Naive thymus-derived CD4-positive, alpha-beta T cell (primary cell): ENCODE measurements at regions not wholly inside any gene's neighbourhood (a gene's known extent, or its start where the extent isn't known, plus 50 kb on each side); places are given as distances from the start of the nearest gene placed in this dataset.

Experiments used
- ATAC-seq: fragments of 150-1000 bp; cut with Tn5 transposase; 2 replicates; pipeline ENCODE4 v1.10.0; 2021; ENCODE audit warnings: mild to moderate bottlenecking, moderate library complexity
- CTCF ChIA-PET: fragments of 350-600 bp; sonication (Branson Sonifier 250); formaldehyde crosslinking; loops from one replicate; lab custom pipeline; 2021; ENCODE audit warnings: antibody characterized with exemption; lab: Charles Lee
- POLR2A ChIA-PET: fragments of 350-600 bp; sonication (Branson Sonifier 250); formaldehyde crosslinking; loops from one replicate; lab custom pipeline; 2021; ENCODE audit warnings: antibody characterized with exemption, inconsistent platforms; lab: Charles Lee
- DNase-seq, 9 donors: peaks; one replicate each; pipeline versions ENCODE4 v3.0.0 to v3.0.0-alpha.2; 2020 to 2022; ENCODE audit warnings: mixed read lengths in 1 of 9
- H3K27ac ChIP-seq: one replicate; pipeline ENCODE4 v1.7.0; 2013; ENCODE audit warnings: mild to moderate bottlenecking, low read depth, low read length, moderate library complexity
- H3K27me3 ChIP-seq, 2 donors: one replicate each; pipeline ENCODE4 v1.7.0; 2013; ENCODE audit warnings: low read length in 2 of 2, mild to moderate bottlenecking in 2 of 2, moderate library complexity in 2 of 2; ENCODE audit not compliant: control insufficient read depth in 2 of 2, insufficient read depth in 2 of 2
- H3K36me3 ChIP-seq, 3 experiments: 1 replicate in 2 of 3; 2 replicates in 1 of 3; pipeline ENCODE4 v1.7.0; 2013; ENCODE audit warnings: low read length in 3 of 3, mild to moderate bottlenecking in 3 of 3, moderate library complexity in 1 of 3; ENCODE audit not compliant: insufficient read depth in 3 of 3, control insufficient read depth in 2 of 3
- H3K4me1 ChIP-seq, 2 donors: one replicate each; pipeline ENCODE4 v1.7.0; 2013; ENCODE audit warnings: low read length in 2 of 2, mild to moderate bottlenecking in 2 of 2, moderate library complexity in 1 of 2; ENCODE audit not compliant: control insufficient read depth in 2 of 2, insufficient read depth in 2 of 2
- H3K4me3 ChIP-seq: 2 replicates; pipeline ENCODE4 v1.7.0; 2013; ENCODE audit warnings: mild to moderate bottlenecking, low read length
- H3K9me3 ChIP-seq, 3 experiments: 1 replicate in 2 of 3; 2 replicates in 1 of 3; pipeline ENCODE4 v1.7.0; 2013; ENCODE audit warnings: low read length in 3 of 3; ENCODE audit not compliant: control insufficient read depth in 2 of 3
- H3K27ac Mint-ChIP-seq, 9 donors: one replicate each; pipeline ENCODE4 v1.8.0; 2020 to 2022; ENCODE audit warnings: mixed read lengths in 9 of 9, mild to moderate bottlenecking in 8 of 9, moderate library complexity in 5 of 9, inconsistent platforms in 2 of 9
- H3K27me3 Mint-ChIP-seq, 5 donors: one replicate each; pipeline ENCODE4 v1.8.0; 2021 to 2022; ENCODE audit warnings: mixed read lengths in 5 of 5, mild to moderate bottlenecking in 1 of 5
- H3K36me3 Mint-ChIP-seq, 5 donors: one replicate each; pipeline ENCODE4 v1.8.0; 2020 to 2022; ENCODE audit warnings: mixed read lengths in 5 of 5, mild to moderate bottlenecking in 3 of 5, inconsistent platforms in 1 of 5
- H3K4me1 Mint-ChIP-seq, 7 donors: one replicate each; pipeline ENCODE4 v1.8.0; 2020 to 2022; ENCODE audit warnings: mixed read lengths in 7 of 7, mild to moderate bottlenecking in 3 of 7, inconsistent platforms in 1 of 7
- H3K4me3 Mint-ChIP-seq, 10 donors: one replicate each; pipeline ENCODE4 v1.8.0; 2020 to 2022; ENCODE audit warnings: mild to moderate bottlenecking in 10 of 10, mixed read lengths in 10 of 10, moderate library complexity in 6 of 10, inconsistent platforms in 2 of 10
- H3K9me3 Mint-ChIP-seq, 11 donors: one replicate each; pipeline ENCODE4 v1.8.0; 2020 to 2022; ENCODE audit warnings: mixed read lengths in 11 of 11, mild to moderate bottlenecking in 4 of 11, inconsistent platforms in 1 of 11, moderate library complexity in 1 of 11
- intact Hi-C, 2 donors: fragments of 100-400 bp; cut with micrococcal nuclease; formaldehyde crosslinking; loops; one replicate each; pipeline ENCODE4 v1.15.1; 2023

DNA sequence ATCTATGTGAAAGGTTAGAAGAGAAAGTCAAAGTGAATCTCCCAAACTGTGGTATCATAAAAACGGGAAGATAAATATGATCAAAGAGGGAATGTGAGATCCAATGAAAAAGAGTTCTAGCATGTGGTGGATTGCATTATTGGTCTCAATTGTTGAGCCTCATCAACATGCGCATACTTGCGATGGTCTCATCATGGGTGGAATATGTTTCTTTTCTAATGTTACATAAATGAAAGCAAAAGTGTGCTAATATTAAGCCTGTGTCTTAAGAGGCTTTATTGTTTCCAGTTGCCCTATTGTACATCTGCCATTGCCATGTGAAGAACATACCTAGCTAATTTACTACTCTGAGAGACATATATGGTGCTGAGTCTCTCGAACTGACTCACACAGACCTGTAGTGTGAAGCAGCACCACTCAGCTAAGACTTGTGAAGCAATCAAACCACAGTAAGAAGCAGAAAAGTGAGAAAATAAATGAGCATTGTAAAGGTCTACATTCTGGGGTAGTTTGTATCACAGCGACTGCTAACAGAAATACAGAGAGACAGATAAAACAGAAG is 645.5 kb upstream of the PCDH15 start:
- H3K4me3 ChIP-seq, result no peak overlapping the region
- H3K4me1 Mint-ChIP-seq, result no peaks in the 10 kb centered on the region
- no peak overlapping the region for H3K27ac ChIP-seq
- POLR2A ChIA-PET, result no interaction called here
- peaks cover 0 to 14% (median 5%) of the 10 kb centered on the region in 11 donors for H3K9me3 Mint-ChIP-seq
- ATAC-seq, result no peak
- H3K27me3 ChIP-seq, result no peaks in the 10 kb centered on the region
- H3K4me1 ChIP-seq, result no peaks in the 10 kb centered on the region
- H3K4me3 Mint-ChIP-seq, result no peak overlapping the region
- no peak for DNase-seq
- H3K27ac Mint-ChIP-seq, result no peak overlapping the region
- no peaks in the 10 kb centered on the region for H3K36me3 ChIP-seq
- CTCF ChIA-PET, result no interaction called here
- intact Hi-C loops, result no loop called here
- peaks cover 0 to 3% (median 0%) of the 10 kb centered on the region in 5 donors for H3K36me3 Mint-ChIP-seq
- no peaks in the 10 kb centered on the region for H3K27me3 Mint-ChIP-seq
- no peaks in the 10 kb centered on the region for H3K9me3 ChIP-seq

DNA sequence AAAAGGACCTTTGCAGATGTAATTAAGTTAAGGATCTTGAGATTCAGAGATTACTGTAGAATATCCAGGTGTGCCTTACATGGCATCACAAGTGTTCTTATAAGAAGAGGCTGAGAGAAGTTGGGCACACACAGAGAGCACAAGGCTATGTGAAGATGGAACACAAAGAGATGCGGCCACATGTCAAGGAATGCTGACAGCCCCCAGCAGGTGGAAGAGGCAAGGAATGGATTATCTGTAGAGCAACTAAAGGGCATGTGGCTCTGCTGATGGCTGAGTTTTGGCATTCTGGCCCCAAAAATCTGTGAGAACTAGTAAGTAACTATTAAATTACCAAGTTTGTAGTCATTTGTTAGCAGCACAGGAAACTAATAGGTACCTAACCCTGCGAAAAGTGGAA is 640.7 kb upstream of the PCDH15 start:
- H3K9me3 ChIP-seq, result no peaks in the 10 kb centered on the region
- intact Hi-C loops, result no loop called here
- ChIA-PET CTCF (no interaction called here), POLR2A (no interaction called here)
- Mint-ChIP-seq H3K27me3 (no peaks in the 10 kb centered on the region), H3K27ac (no peak overlapping the region), H3K9me3 (peaks cover 2 to 22% (median 7%) of the 10 kb centered on the region in 11 donors), H3K4me1 (no peaks in the 10 kb centered on the region), H3K4me3 (no peak overlapping the region), H3K36me3 (peaks cover 0 to 4% (median 0%) of the 10 kb centered on the region in 5 donors)
- H3K4me1 ChIP-seq, result no peaks in the 10 kb centered on the region
- H3K36me3 ChIP-seq, result no peaks in the 10 kb centered on the region
- ATAC-seq (no peak), DNase-seq (no peak)
- H3K27me3 ChIP-seq, result no peaks in the 10 kb centered on the region
- no peak overlapping the region for H3K27ac ChIP-seq
- H3K4me3 ChIP-seq, result no peak overlapping the region

DNA sequence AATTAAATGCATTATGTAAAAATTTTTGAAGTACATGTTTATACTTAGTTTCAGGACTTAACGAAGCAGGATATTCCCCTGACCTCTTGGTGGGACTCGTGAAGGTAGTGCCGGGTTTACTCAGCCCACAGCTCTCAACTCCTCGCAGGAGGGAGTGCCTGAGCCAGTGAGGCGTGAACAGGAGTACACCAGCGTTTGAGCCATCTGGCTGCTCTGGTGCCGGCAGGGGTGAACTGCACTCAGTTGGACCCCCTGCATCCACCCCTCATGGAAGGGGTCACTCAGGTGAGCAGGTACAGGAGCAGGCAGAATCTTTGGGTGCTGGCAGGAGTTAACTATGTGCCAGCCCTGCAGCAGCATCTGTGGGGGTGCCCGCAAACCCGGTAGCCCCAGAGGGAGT is 625.1 kb upstream of the PCDH15 start:
- ChIA-PET POLR2A (no interaction called here), CTCF (no interaction called here)
- H3K4me1 Mint-ChIP-seq, result no peaks in the 10 kb centered on the region
- Histone ChIP-seq H3K9me3 (no peaks in the 10 kb centered on the region), H3K36me3 (no peaks in the 10 kb centered on the region), H3K27me3 (no peaks in the 10 kb centered on the region), H3K4me3 (no peak overlapping the region), H3K4me1 (no peaks in the 10 kb centered on the region), H3K27ac (no peak overlapping the region)
- ATAC-seq (no peak), DNase-seq (no peak)
- no peaks in the 10 kb centered on the region for H3K27me3 Mint-ChIP-seq
- H3K27ac Mint-ChIP-seq, result no peak overlapping the region
- peaks cover 0 to 16% (median 3%) of the 10 kb centered on the region in 11 donors for H3K9me3 Mint-ChIP-seq
- H3K4me3 Mint-ChIP-seq, result no peak overlapping the region
- H3K36me3 Mint-ChIP-seq, result no peaks in the 10 kb centered on the region
- intact Hi-C loops, result no loop called here

DNA sequence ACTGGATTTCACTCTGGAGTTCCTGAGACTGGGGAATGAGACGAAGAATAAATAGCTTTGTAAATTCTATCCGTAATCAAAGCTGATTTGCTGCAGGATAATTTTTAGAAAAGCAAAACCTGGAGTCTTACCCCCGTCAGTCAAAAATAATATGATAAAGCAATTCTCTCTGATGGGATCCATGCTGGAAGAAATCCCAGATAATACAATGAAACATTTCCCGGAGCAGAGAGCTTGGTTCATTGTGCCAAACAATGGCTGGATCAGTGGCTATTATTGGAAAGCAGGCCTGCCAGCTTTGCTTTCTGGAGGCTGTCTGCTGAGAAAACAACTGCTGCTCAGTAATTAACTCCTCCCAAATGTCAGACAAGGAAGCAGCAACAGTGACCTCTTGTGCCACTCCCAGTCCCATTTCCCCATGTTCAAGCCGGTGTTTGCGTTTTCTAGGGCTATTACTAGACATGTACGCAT is 609.4 kb upstream of the PCDH15 start:
- POLR2A ChIA-PET, result no interaction called here
- CTCF ChIA-PET, result interaction anchor here (0.6 kb wide), 1 partner anchor 10 kb away, joined by 4 read pairs; no protein-coding TSS in a partner anchor
- no peaks in the 10 kb centered on the region for H3K4me1 Mint-ChIP-seq

DNA sequence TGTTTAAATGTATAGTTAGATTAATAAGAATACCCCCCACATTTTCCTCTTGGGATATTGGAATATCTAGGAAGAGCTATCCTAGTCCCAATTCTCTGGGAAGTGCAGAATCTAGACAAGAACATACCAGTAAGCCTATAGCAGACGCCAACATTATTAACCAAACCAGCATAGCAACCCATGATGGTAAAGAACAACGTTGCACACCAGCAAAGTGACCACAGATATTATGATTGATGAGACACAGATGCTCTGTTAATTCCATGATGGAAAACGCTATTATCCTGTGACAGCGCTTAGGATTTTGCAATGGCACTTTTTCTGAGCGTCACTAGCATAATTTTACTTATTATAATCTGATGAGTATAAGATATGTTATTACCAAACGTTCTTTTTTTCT is 603.1 kb upstream of the PCDH15 start:
- Mint-ChIP-seq H3K4me3 (no peak overlapping the region), H3K27me3 (no peaks in the 10 kb centered on the region), H3K27ac (no peak overlapping the region), H3K9me3 (peaks cover 0 to 8% (median 0%) of the 10 kb centered on the region in 11 donors), H3K4me1 (no peaks in the 10 kb centered on the region), H3K36me3 (no peaks in the 10 kb centered on the region)
- Histone ChIP-seq H3K4me3 (no peak overlapping the region), H3K36me3 (no peaks in the 10 kb centered on the region), H3K27me3 (no peaks in the 10 kb centered on the region), H3K4me1 (no peaks in the 10 kb centered on the region), H3K27ac (no peak overlapping the region), H3K9me3 (no peaks in the 10 kb centered on the region)
- CTCF ChIA-PET, result no interaction called here
- DNase-seq, result no peak
- POLR2A ChIA-PET, result no interaction called here
- intact Hi-C loops, result no loop called here
- no peak for ATAC-seq

More for the DNA sequence above, 609.4 kb upstream of the PCDH15 start:
- no peaks in the 10 kb centered on the region for H3K9me3 ChIP-seq
- no peaks in the 10 kb centered on the region for H3K27me3 ChIP-seq
- H3K36me3 ChIP-seq, result no peaks in the 10 kb centered on the region
- Mint-ChIP-seq H3K9me3 (peaks cover 0 to 26% (median 0%) of the 10 kb centered on the region in 11 donors), H3K4me3 (no peak overlapping the region), H3K27me3 (no peaks in the 10 kb centered on the region), H3K27ac (no peak overlapping the region), H3K36me3 (no peaks in the 10 kb centered on the region)
- DNase-seq (no peak), ATAC-seq (no peak)
- no peak overlapping the region for H3K27ac ChIP-seq
- no peak overlapping the region for H3K4me3 ChIP-seq
- intact Hi-C loops, result no loop called here
- H3K4me1 ChIP-seq, result no peaks in the 10 kb centered on the region

DNA sequence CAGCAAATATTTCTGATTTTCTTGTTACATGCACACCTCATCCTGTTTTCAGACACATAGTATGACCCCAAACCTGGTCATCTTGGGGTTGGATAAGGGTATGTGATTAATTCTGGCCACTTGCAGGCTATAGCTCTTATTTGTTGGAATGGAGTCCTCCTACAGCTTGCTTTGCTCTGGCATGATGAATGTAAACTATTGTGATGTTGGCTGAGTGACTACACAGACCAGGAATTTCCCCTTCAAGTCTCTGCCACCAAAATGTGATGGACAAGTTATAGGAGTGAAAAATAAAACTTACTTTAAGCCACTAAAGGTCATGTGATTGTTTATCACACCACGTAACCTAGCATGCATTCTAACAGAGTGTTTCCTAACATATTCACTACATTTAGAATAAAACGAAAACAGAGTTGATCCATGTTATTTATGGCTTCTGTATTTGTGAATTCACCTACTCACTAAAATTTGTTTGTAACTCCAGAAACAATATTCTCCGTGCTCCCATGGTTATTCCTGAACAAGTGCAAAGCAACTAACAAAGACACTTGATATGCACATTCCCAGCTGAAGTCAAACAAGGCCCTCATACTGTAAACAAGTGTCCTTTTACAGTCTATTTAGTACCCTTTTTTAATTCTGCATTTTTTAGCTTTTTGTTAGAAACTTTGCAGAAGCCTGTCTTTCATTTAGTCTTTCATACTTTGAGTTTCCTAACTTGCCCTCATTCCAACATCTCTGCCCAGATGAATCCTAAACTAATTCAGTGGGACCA is 599.2 kb upstream of the PCDH15 start:
- ChIA-PET CTCF (no interaction called here), POLR2A (no interaction called here)
- Mint-ChIP-seq H3K9me3 (peaks cover 0 to 8% (median 0%) of the 10 kb centered on the region in 11 donors), H3K27ac (no peak overlapping the region), H3K4me3 (no peak overlapping the region), H3K4me1 (no peaks in the 10 kb centered on the region), H3K36me3 (no peaks in the 10 kb centered on the region), H3K27me3 (no peaks in the 10 kb centered on the region)
- Histone ChIP-seq H3K36me3 (no peaks in the 10 kb centered on the region), H3K4me1 (no peaks in the 10 kb centered on the region), H3K9me3 (no peaks in the 10 kb centered on the region), H3K27ac (no peak overlapping the region), H3K27me3 (no peaks in the 10 kb centered on the region), H3K4me3 (no peak overlapping the region)
- no peak for DNase-seq
- intact Hi-C loops, result no loop called here
- no peak for ATAC-seq

DNA sequence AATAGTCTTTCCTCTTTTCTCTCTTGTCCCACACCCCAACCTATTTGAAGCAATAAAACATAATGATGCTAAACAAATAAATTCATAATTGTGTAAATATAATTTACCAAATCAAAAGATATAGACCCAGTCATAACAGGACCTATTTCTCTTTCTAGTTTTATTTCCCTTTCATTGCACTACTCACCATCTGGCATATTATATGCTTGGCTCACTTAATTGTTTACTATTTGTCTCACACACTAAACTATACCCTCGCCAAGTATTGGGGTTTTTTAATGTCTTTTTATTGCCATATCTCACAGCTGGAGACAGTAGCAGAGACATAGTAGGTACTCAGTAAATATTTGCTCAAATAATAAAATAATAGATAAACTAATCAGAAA is 597.5 kb upstream of the PCDH15 start:
- POLR2A ChIA-PET, result no interaction called here
- CTCF ChIA-PET, result no interaction called here

More for the DNA sequence above, 597.5 kb upstream of the PCDH15 start:
- peaks cover 0 to 14% (median 0%) of the 10 kb centered on the region in 11 donors for H3K9me3 Mint-ChIP-seq
- H3K27me3 ChIP-seq, result no peaks in the 10 kb centered on the region
- intact Hi-C loops, result no loop called here
- H3K27ac Mint-ChIP-seq, result no peak overlapping the region
- H3K9me3 ChIP-seq, result no peaks in the 10 kb centered on the region
- no peaks in the 10 kb centered on the region for H3K4me1 Mint-ChIP-seq
- H3K4me3 ChIP-seq, result no peak overlapping the region
- H3K4me3 Mint-ChIP-seq, result no peak overlapping the region
- H3K36me3 ChIP-seq, result no peaks in the 10 kb centered on the region
- H3K27me3 Mint-ChIP-seq, result no peaks in the 10 kb centered on the region
- no peak for DNase-seq
- no peak for ATAC-seq
- H3K27ac ChIP-seq, result no peak overlapping the region
- no peaks in the 10 kb centered on the region for H3K36me3 Mint-ChIP-seq
- no peaks in the 10 kb centered on the region for H3K4me1 ChIP-seq
